H9 (cell line): ENCODE measurements at regions not wholly inside any gene's neighbourhood (a gene's known extent, or its start where the extent isn't known, plus 50 kb on each side); places are given as distances from the start of the nearest gene placed in this dataset.

Source experiments
- DNase-seq: peaks from one replicate; pipeline ENCODE4 v3.0.0-alpha.2; 2017
- H2AFZ ChIP-seq: one replicate; pipeline ENCODE4 v1.6.1; 2013; ENCODE audit warnings: mild to moderate bottlenecking, low read length, control low read depth, moderate library complexity
- H2AK5ac ChIP-seq: 2 replicates; pipeline ENCODE4 v1.6.1; 2013; ENCODE audit warnings: low read length, control low read depth, mixed read lengths; ENCODE audit not compliant: insufficient read length
- H2BK120ac ChIP-seq: one replicate; pipeline ENCODE4 v1.6.1; 2013; ENCODE audit warnings: low read depth, mild to moderate bottlenecking, low read length, control low read depth, inconsistent platforms; ENCODE audit not compliant: poor library complexity, severe bottlenecking
- H2BK12ac ChIP-seq: 2 replicates; pipeline ENCODE4 v1.6.1; 2013; ENCODE audit warnings: low read length, control low read depth, mixed read lengths, low read depth; ENCODE audit not compliant: insufficient read length
- H2BK15ac ChIP-seq: 2 replicates; pipeline ENCODE4 v1.6.1; 2013; ENCODE audit warnings: low read depth, low read length, control low read depth
- H2BK20ac ChIP-seq: one replicate; pipeline ENCODE4 v1.6.1; 2013; ENCODE audit warnings: low read depth, mild to moderate bottlenecking, low read length, control low read depth, inconsistent platforms; ENCODE audit not compliant: poor library complexity, severe bottlenecking
- H2BK5ac ChIP-seq: 2 replicates; pipeline ENCODE4 v1.6.1; 2013; ENCODE audit warnings: low read length, control low read depth, mixed read lengths; ENCODE audit not compliant: insufficient read length
- H3K14ac ChIP-seq: 2 replicates; pipeline ENCODE4 v1.6.1; 2013; ENCODE audit warnings: low read length, control low read depth; ENCODE audit not compliant: insufficient read depth
- H3K18ac ChIP-seq: 2 replicates; pipeline ENCODE4 v1.6.1; 2013; ENCODE audit warnings: low read depth, mild to moderate bottlenecking, mixed read lengths, low read length, control low read depth; ENCODE audit not compliant: insufficient read length
- H3K23ac ChIP-seq: 2 replicates; pipeline ENCODE4 v1.6.1; 2013; ENCODE audit warnings: low read length, control low read depth, mixed read lengths, low read depth; ENCODE audit not compliant: insufficient read length
- H3K23me2 ChIP-seq: 2 replicates; pipeline ENCODE4 v1.6.1; 2013; ENCODE audit warnings: low read depth, mild to moderate bottlenecking, mixed read lengths, low read length, control low read depth; ENCODE audit not compliant: insufficient read length, poor library complexity, severe bottlenecking
- H3K27ac ChIP-seq: 2 replicates; pipeline ENCODE4 v1.5.1; 2013; ENCODE audit warnings: low read length, control low read depth, mixed read lengths, low read depth; ENCODE audit not compliant: insufficient read length
- H3K27me3 ChIP-seq: 2 replicates; pipeline ENCODE4 v1.6.1; 2013; ENCODE audit warnings: low read length, control low read depth, inconsistent platforms; ENCODE audit not compliant: insufficient read depth
- H3K4ac ChIP-seq: 2 replicates; pipeline ENCODE4 v1.6.1; 2013; ENCODE audit warnings: low read depth, mild to moderate bottlenecking, control low read depth, inconsistent platforms, low read length, moderate library complexity
- H3K4me1 ChIP-seq: 2 replicates; pipeline ENCODE4 v1.6.1; 2013; ENCODE audit warnings: low read length, control low read depth, inconsistent platforms; ENCODE audit not compliant: insufficient read depth
- H3K4me2 ChIP-seq: 2 replicates; pipeline ENCODE4 v1.6.1; 2013; ENCODE audit warnings: low read length, control low read depth, mixed read lengths; ENCODE audit not compliant: insufficient read length, insufficient read depth
- H3K56ac ChIP-seq: 2 replicates; pipeline ENCODE4 v1.6.1; 2013; ENCODE audit warnings: low read depth, mild to moderate bottlenecking, mixed read lengths, low read length, control low read depth; ENCODE audit not compliant: insufficient read length
- H3K79me1 ChIP-seq: 2 replicates; pipeline ENCODE4 v1.6.1; 2013; ENCODE audit warnings: low read depth, mild to moderate bottlenecking, moderate library complexity, low read length, control low read depth, inconsistent platforms; ENCODE audit not compliant: insufficient read depth, poor library complexity, severe bottlenecking
- H3K79me2 ChIP-seq: 2 replicates; pipeline ENCODE4 v1.6.1; 2013; ENCODE audit warnings: low read length, control low read depth, inconsistent platforms; ENCODE audit not compliant: insufficient read depth
- H3K9ac ChIP-seq: 2 replicates; pipeline ENCODE4 v1.6.1; 2013; ENCODE audit warnings: low read length, control low read depth, mixed read lengths; ENCODE audit not compliant: insufficient read length; ENCODE audit errors: extremely low read depth
- H3K9me3 ChIP-seq: one replicate; pipeline ENCODE4 v1.6.1; 2013; ENCODE audit warnings: low read depth, low read length, inconsistent platforms; ENCODE audit not compliant: control insufficient read depth
- H3T11ph ChIP-seq: one replicate; pipeline ENCODE4 v1.6.1; 2013; ENCODE audit warnings: mild to moderate bottlenecking, low read length, control low read depth, inconsistent platforms
- H4K20me1 ChIP-seq: one replicate; pipeline ENCODE4 v1.6.1; 2013; ENCODE audit not compliant: control insufficient read depth, insufficient read length, insufficient read depth
- H4K5ac ChIP-seq: 2 replicates; pipeline ENCODE4 v1.6.1; 2013; ENCODE audit warnings: low read depth, mild to moderate bottlenecking, mixed read lengths, low read length, control low read depth; ENCODE audit not compliant: insufficient read length
- H4K8ac ChIP-seq: replicated peaks from 2 replicates; pipeline ENCODE4 v1.6.1; 2013; ENCODE audit warnings: low read length, control low read depth, mixed read lengths, low read depth; ENCODE audit not compliant: insufficient read length
- H4K91ac ChIP-seq: 2 replicates; pipeline ENCODE4 v1.6.1; 2013; ENCODE audit warnings: low read depth, mild to moderate bottlenecking, moderate library complexity, mixed read lengths, low read length, control low read depth; ENCODE audit not compliant: insufficient read length
- H3K27ac Mint-ChIP-seq, 3 experiments: 2 replicates in 2 of 3; 3 replicates in 1 of 3; pipeline ENCODE4 v1.8.0; 2020 to 2021; ENCODE audit warnings: mixed read lengths in 3 of 3, mild to moderate bottlenecking in 1 of 3, moderate library complexity in 1 of 3
- H3K27me3 Mint-ChIP-seq: 2 replicates; pipeline ENCODE4 v1.8.0; 2021; ENCODE audit warnings: low read depth, mild to moderate bottlenecking, moderate library complexity, mixed read lengths
- H3K36me3 Mint-ChIP-seq, 3 experiments: 2 replicates in 2 of 3; 3 replicates in 1 of 3; pipeline ENCODE4 v1.8.0; 2020 to 2021; ENCODE audit warnings: low read depth in 3 of 3, mixed read lengths in 3 of 3; ENCODE audit not compliant: insufficient read depth in 1 of 3
- H3K4me1 Mint-ChIP-seq, 2 experiments: 2 replicates each; pipeline ENCODE4 v1.8.0; 2020; ENCODE audit warnings: mixed read lengths in 2 of 2
- H3K4me3 Mint-ChIP-seq, 2 experiments: 2 replicates in 1 of 2; 3 replicates in 1 of 2; pipeline ENCODE4 v1.8.0; 2020 to 2021; ENCODE audit warnings: mild to moderate bottlenecking in 2 of 2, mixed read lengths in 2 of 2, moderate library complexity in 1 of 2
- H3K9me3 Mint-ChIP-seq, 2 experiments: 2 replicates in 1 of 2; 3 replicates in 1 of 2; pipeline ENCODE4 v1.8.0; 2020; ENCODE audit warnings: mild to moderate bottlenecking in 2 of 2, mixed read lengths in 2 of 2, moderate library complexity in 1 of 2
- CTCF ChIP-seq: fragments of 200-600 bp; sonication (generic); conservative IDR thresholded peaks from 3 replicates; pipeline ENCODE4 v1.8.0; 2021; ENCODE audit warnings: antibody characterized with exemption, mild to moderate bottlenecking
- WGBS: extraction: QIAGEN DNeasy Blood & Tissue Kit; methylation state at CpG from one replicate; pipeline ENCODE4 v1.1.7; 2013; ENCODE audit warnings: missing lambda C conversion rate, low lambda C conversion rate, mixed read lengths; ENCODE audit not compliant: insufficient read length; ENCODE audit errors: extremely low coverage; 5-methylcytosine and 5-hydroxymethylcytosine counted together

GRCh38 chr12:93234641-93235040, 143.1 kb upstream of the NUDT4 start:
- Histone ChIP-seq H3K14ac (no peak overlapping the region), H2BK120ac (no peak overlapping the region), H4K5ac (no peak overlapping the region), H2BK15ac (no peak overlapping the region), H3K9me3 (no peaks in the 10 kb centered on the region), H2BK20ac (no peak overlapping the region), H3K79me1 (no peaks in the 10 kb centered on the region), H2BK12ac (no peak overlapping the region), H3K4ac (no peak overlapping the region), H3K23ac (no peak overlapping the region), H4K91ac (no peak overlapping the region), H2AFZ (no peak overlapping the region), H3K27ac (no peak overlapping the region), H2BK5ac (no peak overlapping the region), H3K18ac (no peak overlapping the region), H3K4me1 (no peaks in the 10 kb centered on the region; the same call in 1 of the 2 replicates), H4K20me1 (no peaks in the 10 kb centered on the region), H2AK5ac (no peak overlapping the region), H3K56ac (no peak overlapping the region), H3K23me2 (no peaks in the 10 kb centered on the region), H3K9ac (no peak overlapping the region), H3K4me2 (no peak overlapping the region), H3K27me3 (no peaks in the 10 kb centered on the region), H3T11ph (no peak overlapping the region), H4K8ac (no peak overlapping the region), H3K79me2 (no peaks in the 10 kb centered on the region)
- peaks cover 4 to 5% of the 10 kb centered on the region in 2 experiments for H3K4me1 Mint-ChIP-seq
- H3K36me3 Mint-ChIP-seq = peaks cover 2 to 8% (median 3%) of the 10 kb centered on the region in 3 experiments; a peak in 5 of 7 replicates
- H3K27me3 Mint-ChIP-seq = peaks cover 4% of the 10 kb centered on the region
- H3K4me3 Mint-ChIP-seq = no peak overlapping the region
- DNase-seq = no peak
- TF ChIP-seq CTCF = no peak
- no CpG with 5 or more reads among the region's 1 CpG for WGBS
- H3K9me3 Mint-ChIP-seq = peaks cover 7 to 9% of the 10 kb centered on the region in 2 experiments
- H3K27ac Mint-ChIP-seq = no peak overlapping the region
